H1 (cell line): ENCODE measurements at regions not wholly inside any gene's neighbourhood (a gene's known extent, or its start where the extent isn't known, plus 50 kb on each side); places are given as distances from the start of the nearest gene placed in this dataset.

ENCODE experiments used
- BACH1 ChIP-seq: IDR thresholded peaks from 2 replicates; pipeline ENCODE4 v1.6.1; 2012; ENCODE audit warnings: low read length, improper control_type of control experiment
- BRCA1 ChIP-seq: IDR thresholded peaks from 2 replicates; pipeline ENCODE4 v1.6.1; 2012; ENCODE audit warnings: low read depth, low read length, improper control_type of control experiment
- CBX5 ChIP-seq: fragments of 300-800, 300-1000 bp; sonication (generic); IDR thresholded peaks from 2 replicates; pipeline ENCODE4 v1.7.1; 2016; ENCODE audit warnings: antibody characterized with exemption, low read length, low read depth
- CHD7 ChIP-seq: fragments of 300-600 bp; sonication (generic); IDR thresholded peaks from 2 replicates; pipeline ENCODE4 v1.7.1; 2012; ENCODE audit warnings: low read length, moderate library complexity, mild to moderate bottlenecking, inconsistent platforms; ENCODE audit not compliant: insufficient replicate concordance
- CREB1 ChIP-seq: IDR thresholded peaks from 2 replicates; pipeline ENCODE4 v1.6.1; 2012; ENCODE audit warnings: inconsistent platforms
- GABPA ChIP-seq: IDR thresholded peaks from 2 replicates; pipeline ENCODE4 v1.6.1; 2011; ENCODE audit warnings: mild to moderate bottlenecking, low read length, moderate library complexity, borderline replicate concordance; ENCODE audit not compliant: insufficient read depth
- HDAC2 ChIP-seq, 2 experiments: fragments of 300-600 bp in 1 of 2; sonication (generic) in 1 of 2; IDR thresholded peaks; 2 replicates each; pipeline ENCODE4 v1.6.1; 2011 to 2012; ENCODE audit warnings: low read depth in 2 of 2, low read length in 2 of 2, mild to moderate bottlenecking in 2 of 2, moderate library complexity in 2 of 2, borderline replicate concordance in 1 of 2, inconsistent platforms in 1 of 2
- JUND ChIP-seq: IDR thresholded peaks from 2 replicates; pipeline ENCODE4 v1.6.1; 2011; ENCODE audit warnings: mild to moderate bottlenecking, improper control_type of control experiment, low read length
- KDM4A ChIP-seq: IDR thresholded peaks from one replicate; pipeline ENCODE4 v1.7.1; 2012; ENCODE audit warnings: low read depth, mild to moderate bottlenecking, moderate library complexity, low read length, inconsistent platforms; ENCODE audit not compliant: severe bottlenecking
- SIRT6 ChIP-seq: IDR thresholded peaks from one replicate; pipeline ENCODE4 v1.7.1; 2012; ENCODE audit warnings: low read length, inconsistent platforms
- SP4 ChIP-seq: IDR thresholded peaks from 2 replicates; pipeline ENCODE4 v1.6.1; 2012; ENCODE audit warnings: low read length, inconsistent platforms
- TBP ChIP-seq: IDR thresholded peaks from 2 replicates; pipeline ENCODE4 v1.6.1; 2011; ENCODE audit warnings: low read depth, low read length, improper control_type of control experiment
- TCF12 ChIP-seq: IDR thresholded peaks from 2 replicates; pipeline ENCODE4 v1.6.1; 2011; ENCODE audit warnings: low read depth, mild to moderate bottlenecking, low read length
- TF ChIP-seq, protein P1 (sequence below): IDR thresholded peaks from 2 replicates; pipeline ENCODE4 v1.6.1; 2012; ENCODE audit warnings: inconsistent platforms

- TF ChIP-seq CHD7 = no peak
- TF ChIP-seq CREB1 = no peak
- TF ChIP-seq KDM4A = no peak
- no peak for TF ChIP-seq BRCA1
- no peak for TF ChIP-seq HDAC2 (IDR thresholded peaks at IDR 0.05; ENCODE audit: borderline replicate concordance in 1 of 2, low read depth in 2 of 2, low read length in 2 of 2)
- TF ChIP-seq, protein P1, sequence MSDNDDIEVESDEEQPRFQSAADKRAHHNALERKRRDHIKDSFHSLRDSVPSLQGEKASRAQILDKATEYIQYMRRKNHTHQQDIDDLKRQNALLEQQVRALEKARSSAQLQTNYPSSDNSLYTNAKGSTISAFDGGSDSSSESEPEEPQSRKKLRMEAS = no peak
- TF ChIP-seq TCF12 = no peak
- TF ChIP-seq GABPA = no peak
- TF ChIP-seq JUND = no peak
- no peak for TF ChIP-seq CBX5
- no peak for TF ChIP-seq SIRT6
- no peak for TF ChIP-seq SP4
- no peak for TF ChIP-seq TBP
- TF ChIP-seq BACH1 = no peak
These were observed 337.2 kb downstream of the NPR3 start (continued) for GRCh38 chr5:33048315-33048714.
